ENCODE measurements at regions not wholly inside any gene's neighbourhood (a gene's known extent, or its start where the extent isn't known, plus 50 kb on each side); places are given as distances from the start of the nearest gene placed in this dataset.

DNA sequence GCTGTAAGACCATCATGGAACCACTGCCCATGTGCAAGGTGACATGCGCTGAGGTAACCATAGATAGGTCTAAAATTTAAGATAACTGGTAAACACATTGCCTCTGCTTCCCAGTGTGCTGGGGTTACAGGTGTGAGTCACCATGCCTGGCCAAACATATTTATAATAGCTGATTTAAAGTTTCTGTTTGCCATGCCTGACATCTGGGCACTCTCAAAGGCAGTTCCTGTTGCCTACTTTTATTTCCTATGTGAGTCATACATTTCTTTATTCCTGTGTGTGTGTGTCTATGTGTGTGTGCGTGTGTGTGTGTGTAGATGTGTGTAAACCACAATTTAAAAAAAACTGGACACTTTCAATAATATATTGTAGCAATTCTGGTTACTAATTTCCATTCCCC is 415.2 kb upstream of the NETO1 start:
- TF ChIP-seq, protein P1, sequence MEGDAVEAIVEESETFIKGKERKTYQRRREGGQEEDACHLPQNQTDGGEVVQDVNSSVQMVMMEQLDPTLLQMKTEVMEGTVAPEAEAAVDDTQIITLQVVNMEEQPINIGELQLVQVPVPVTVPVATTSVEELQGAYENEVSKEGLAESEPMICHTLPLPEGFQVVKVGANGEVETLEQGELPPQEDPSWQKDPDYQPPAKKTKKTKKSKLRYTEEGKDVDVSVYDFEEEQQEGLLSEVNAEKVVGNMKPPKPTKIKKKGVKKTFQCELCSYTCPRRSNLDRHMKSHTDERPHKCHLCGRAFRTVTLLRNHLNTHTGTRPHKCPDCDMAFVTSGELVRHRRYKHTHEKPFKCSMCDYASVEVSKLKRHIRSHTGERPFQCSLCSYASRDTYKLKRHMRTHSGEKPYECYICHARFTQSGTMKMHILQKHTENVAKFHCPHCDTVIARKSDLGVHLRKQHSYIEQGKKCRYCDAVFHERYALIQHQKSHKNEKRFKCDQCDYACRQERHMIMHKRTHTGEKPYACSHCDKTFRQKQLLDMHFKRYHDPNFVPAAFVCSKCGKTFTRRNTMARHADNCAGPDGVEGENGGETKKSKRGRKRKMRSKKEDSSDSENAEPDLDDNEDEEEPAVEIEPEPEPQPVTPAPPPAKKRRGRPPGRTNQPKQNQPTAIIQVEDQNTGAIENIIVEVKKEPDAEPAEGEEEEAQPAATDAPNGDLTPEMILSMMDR (conservative IDR thresholded peaks at IDR 0.05; ENCODE audit: low read depth in 2 of 2), result no peak
- TF ChIP-seq ZNF331 (CRISPR knock-in tag; IDR thresholded peaks at IDR 0.05; ENCODE audit: low read depth) (no peak), POLR2AphosphoS5 (IDR thresholded peaks at IDR 0.05; ENCODE audit: low read depth) (no peak), CREB1 (CRISPR knock-in tag; IDR thresholded peaks at IDR 0.05; ENCODE audit: low read depth) (no peak), JUNB (IDR thresholded peaks at IDR 0.05; ENCODE audit: unreplicated experiment) (no peak), EZH2 (IDR thresholded peaks at IDR 0.05; ENCODE audit: low read depth, unreplicated experiment) (no peak), ZNF114 (CRISPR knock-in tag; IDR thresholded peaks at IDR 0.05) (no peak), EZH2phosphoT487 (IDR thresholded peaks at IDR 0.05; ENCODE audit: unreplicated experiment) (no peak)
- TF ChIP-seq, protein P2, sequence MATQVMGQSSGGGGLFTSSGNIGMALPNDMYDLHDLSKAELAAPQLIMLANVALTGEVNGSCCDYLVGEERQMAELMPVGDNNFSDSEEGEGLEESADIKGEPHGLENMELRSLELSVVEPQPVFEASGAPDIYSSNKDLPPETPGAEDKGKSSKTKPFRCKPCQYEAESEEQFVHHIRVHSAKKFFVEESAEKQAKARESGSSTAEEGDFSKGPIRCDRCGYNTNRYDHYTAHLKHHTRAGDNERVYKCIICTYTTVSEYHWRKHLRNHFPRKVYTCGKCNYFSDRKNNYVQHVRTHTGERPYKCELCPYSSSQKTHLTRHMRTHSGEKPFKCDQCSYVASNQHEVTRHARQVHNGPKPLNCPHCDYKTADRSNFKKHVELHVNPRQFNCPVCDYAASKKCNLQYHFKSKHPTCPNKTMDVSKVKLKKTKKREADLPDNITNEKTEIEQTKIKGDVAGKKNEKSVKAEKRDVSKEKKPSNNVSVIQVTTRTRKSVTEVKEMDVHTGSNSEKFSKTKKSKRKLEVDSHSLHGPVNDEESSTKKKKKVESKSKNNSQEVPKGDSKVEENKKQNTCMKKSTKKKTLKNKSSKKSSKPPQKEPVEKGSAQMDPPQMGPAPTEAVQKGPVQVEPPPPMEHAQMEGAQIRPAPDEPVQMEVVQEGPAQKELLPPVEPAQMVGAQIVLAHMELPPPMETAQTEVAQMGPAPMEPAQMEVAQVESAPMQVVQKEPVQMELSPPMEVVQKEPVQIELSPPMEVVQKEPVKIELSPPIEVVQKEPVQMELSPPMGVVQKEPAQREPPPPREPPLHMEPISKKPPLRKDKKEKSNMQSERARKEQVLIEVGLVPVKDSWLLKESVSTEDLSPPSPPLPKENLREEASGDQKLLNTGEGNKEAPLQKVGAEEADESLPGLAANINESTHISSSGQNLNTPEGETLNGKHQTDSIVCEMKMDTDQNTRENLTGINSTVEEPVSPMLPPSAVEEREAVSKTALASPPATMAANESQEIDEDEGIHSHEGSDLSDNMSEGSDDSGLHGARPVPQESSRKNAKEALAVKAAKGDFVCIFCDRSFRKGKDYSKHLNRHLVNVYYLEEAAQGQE (IDR thresholded peaks at IDR 0.05; ENCODE audit: unreplicated experiment), result no peak
- TF ChIP-seq, protein P3, sequence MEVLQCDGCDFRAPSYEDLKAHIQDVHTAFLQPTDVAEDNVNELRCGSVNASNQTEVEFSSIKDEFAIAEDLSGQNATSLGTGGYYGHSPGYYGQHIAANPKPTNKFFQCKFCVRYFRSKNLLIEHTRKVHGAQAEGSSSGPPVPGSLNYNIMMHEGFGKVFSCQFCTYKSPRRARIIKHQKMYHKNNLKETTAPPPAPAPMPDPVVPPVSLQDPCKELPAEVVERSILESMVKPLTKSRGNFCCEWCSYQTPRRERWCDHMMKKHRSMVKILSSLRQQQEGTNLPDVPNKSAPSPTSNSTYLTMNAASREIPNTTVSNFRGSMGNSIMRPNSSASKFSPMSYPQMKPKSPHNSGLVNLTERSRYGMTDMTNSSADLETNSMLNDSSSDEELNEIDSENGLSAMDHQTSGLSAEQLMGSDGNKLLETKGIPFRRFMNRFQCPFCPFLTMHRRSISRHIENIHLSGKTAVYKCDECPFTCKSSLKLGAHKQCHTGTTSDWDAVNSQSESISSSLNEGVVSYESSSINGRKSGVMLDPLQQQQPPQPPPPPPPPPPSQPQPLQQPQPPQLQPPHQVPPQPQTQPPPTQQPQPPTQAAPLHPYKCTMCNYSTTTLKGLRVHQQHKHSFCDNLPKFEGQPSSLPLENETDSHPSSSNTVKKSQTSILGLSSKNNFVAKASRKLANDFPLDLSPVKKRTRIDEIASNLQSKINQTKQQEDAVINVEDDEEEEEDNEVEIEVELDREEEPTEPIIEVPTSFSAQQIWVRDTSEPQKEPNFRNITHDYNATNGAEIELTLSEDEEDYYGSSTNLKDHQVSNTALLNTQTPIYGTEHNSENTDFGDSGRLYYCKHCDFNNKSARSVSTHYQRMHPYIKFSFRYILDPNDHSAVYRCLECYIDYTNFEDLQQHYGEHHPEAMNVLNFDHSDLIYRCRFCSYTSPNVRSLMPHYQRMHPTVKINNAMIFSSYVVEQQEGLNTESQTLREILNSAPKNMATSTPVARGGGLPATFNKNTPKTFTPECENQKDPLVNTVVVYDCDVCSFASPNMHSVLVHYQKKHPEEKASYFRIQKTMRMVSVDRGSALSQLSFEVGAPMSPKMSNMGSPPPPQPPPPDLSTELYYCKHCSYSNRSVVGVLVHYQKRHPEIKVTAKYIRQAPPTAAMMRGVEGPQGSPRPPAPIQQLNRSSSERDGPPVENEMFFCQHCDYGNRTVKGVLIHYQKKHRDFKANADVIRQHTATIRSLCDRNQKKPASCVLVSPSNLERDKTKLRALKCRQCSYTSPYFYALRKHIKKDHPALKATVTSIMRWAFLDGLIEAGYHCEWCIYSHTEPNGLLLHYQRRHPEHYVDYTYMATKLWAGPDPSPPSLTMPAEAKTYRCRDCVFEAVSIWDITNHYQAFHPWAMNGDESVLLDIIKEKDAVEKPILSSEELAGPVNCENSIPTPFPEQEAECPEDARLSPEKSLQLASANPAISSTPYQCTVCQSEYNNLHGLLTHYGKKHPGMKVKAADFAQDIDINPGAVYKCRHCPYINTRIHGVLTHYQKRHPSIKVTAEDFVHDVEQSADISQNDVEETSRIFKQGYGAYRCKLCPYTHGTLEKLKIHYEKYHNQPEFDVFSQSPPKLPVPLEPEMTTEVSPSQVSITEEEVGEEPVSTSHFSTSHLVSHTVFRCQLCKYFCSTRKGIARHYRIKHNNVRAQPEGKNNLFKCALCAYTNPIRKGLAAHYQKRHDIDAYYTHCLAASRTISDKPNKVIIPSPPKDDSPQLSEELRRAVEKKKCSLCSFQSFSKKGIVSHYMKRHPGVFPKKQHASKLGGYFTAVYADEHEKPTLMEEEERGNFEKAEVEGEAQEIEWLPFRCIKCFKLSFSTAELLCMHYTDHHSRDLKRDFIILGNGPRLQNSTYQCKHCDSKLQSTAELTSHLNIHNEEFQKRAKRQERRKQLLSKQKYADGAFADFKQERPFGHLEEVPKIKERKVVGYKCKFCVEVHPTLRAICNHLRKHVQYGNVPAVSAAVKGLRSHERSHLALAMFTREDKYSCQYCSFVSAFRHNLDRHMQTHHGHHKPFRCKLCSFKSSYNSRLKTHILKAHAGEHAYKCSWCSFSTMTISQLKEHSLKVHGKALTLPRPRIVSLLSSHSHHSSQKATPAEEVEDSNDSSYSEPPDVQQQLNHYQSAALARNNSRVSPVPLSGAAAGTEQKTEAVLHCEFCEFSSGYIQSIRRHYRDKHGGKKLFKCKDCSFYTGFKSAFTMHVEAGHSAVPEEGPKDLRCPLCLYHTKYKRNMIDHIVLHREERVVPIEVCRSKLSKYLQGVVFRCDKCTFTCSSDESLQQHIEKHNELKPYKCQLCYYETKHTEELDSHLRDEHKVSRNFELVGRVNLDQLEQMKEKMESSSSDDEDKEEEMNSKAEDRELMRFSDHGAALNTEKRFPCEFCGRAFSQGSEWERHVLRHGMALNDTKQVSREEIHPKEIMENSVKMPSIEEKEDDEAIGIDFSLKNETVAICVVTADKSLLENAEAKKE (CRISPR knock-in tag; IDR thresholded peaks at IDR 0.05), result no peak

Data from GM23338 (cell line).